ENCODE measurements at regions not wholly inside any gene's neighbourhood (a gene's known extent, or its start where the extent isn't known, plus 50 kb on each side); places are given as distances from the start of the nearest gene placed in this dataset.

DNA sequence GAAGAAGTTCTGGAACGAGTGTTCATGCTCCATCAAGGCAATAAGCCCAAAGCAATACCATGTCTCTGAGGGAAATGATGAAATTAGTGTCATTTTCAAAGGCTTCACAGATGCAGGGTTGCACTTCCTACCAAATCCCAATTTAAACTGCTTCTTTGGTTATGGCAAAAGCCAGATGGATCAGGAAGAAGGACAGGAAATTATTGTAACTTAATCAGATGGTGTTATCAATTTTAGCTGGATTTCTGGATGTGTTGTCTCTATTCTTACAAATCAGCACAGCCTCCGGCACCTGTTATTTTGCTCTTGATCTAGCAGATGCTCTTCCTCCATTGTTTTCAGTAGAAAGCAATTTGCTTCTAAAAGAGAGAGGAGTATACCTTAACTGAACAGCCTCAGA, 693.4 kb downstream of the SOCS6 start:
- POLR2A ChIA-PET, result no interaction called here
- Histone ChIP-seq H3K36me3 (ENCODE audit: control insufficient read depth, insufficient read depth, low read length) (no peaks in the 10 kb centered on the region), H3K9me3 (ENCODE audit: control insufficient read depth, insufficient read depth, low read depth, low read length) (no peaks in the 10 kb centered on the region), H3K27me3 (ENCODE audit: control insufficient read depth, insufficient read depth, low read length) (no peaks in the 10 kb centered on the region), H3K4me1 (ENCODE audit: control insufficient read depth, insufficient read depth, low read length) (no peaks in the 10 kb centered on the region), H3K4me3 (ENCODE audit: low read depth in 2 of 2, low read length in 2 of 2) (no peak overlapping the region), H3K27ac (ENCODE audit: low read length) (no peak overlapping the region)
- DNase-seq (ENCODE audit: low read depth, low spot score), result no peak
- CTCF ChIA-PET, result no interaction called here
- intact Hi-C loops (cut with micrococcal nuclease; ENCODE audit: unreplicated experiment), result no loop called here
- no peak for ATAC-seq
- in situ Hi-C loops (cut with HindIII; ENCODE audit: low pct_unique_long_range_greater_than_20kb, low sequenced_read_pairs), result no loop called here
- TF ChIP-seq TCF7L2 (IDR thresholded peaks at IDR 0.05; ENCODE audit: low read depth, low read length) (no peak), POLR2AphosphoS5 (IDR thresholded peaks at IDR 0.05; ENCODE audit: low read depth, low read length) (no peak), SIN3A (IDR thresholded peaks at IDR 0.05; ENCODE audit: borderline replicate concordance, insufficient read depth, low read depth, low read length) (no peak)
- TF ChIP-seq, protein P1, sequence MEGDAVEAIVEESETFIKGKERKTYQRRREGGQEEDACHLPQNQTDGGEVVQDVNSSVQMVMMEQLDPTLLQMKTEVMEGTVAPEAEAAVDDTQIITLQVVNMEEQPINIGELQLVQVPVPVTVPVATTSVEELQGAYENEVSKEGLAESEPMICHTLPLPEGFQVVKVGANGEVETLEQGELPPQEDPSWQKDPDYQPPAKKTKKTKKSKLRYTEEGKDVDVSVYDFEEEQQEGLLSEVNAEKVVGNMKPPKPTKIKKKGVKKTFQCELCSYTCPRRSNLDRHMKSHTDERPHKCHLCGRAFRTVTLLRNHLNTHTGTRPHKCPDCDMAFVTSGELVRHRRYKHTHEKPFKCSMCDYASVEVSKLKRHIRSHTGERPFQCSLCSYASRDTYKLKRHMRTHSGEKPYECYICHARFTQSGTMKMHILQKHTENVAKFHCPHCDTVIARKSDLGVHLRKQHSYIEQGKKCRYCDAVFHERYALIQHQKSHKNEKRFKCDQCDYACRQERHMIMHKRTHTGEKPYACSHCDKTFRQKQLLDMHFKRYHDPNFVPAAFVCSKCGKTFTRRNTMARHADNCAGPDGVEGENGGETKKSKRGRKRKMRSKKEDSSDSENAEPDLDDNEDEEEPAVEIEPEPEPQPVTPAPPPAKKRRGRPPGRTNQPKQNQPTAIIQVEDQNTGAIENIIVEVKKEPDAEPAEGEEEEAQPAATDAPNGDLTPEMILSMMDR (IDR thresholded peaks at IDR 0.05), result no peak
- TF ChIP-seq, protein P2, sequence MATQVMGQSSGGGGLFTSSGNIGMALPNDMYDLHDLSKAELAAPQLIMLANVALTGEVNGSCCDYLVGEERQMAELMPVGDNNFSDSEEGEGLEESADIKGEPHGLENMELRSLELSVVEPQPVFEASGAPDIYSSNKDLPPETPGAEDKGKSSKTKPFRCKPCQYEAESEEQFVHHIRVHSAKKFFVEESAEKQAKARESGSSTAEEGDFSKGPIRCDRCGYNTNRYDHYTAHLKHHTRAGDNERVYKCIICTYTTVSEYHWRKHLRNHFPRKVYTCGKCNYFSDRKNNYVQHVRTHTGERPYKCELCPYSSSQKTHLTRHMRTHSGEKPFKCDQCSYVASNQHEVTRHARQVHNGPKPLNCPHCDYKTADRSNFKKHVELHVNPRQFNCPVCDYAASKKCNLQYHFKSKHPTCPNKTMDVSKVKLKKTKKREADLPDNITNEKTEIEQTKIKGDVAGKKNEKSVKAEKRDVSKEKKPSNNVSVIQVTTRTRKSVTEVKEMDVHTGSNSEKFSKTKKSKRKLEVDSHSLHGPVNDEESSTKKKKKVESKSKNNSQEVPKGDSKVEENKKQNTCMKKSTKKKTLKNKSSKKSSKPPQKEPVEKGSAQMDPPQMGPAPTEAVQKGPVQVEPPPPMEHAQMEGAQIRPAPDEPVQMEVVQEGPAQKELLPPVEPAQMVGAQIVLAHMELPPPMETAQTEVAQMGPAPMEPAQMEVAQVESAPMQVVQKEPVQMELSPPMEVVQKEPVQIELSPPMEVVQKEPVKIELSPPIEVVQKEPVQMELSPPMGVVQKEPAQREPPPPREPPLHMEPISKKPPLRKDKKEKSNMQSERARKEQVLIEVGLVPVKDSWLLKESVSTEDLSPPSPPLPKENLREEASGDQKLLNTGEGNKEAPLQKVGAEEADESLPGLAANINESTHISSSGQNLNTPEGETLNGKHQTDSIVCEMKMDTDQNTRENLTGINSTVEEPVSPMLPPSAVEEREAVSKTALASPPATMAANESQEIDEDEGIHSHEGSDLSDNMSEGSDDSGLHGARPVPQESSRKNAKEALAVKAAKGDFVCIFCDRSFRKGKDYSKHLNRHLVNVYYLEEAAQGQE (IDR thresholded peaks at IDR 0.05; ENCODE audit: insufficient read depth in 1 of 2, low read depth in 2 of 2, low read length in 1 of 2), result no peak
- BruUV-seq (replicated peaks), result no TSS peak

DNA sequence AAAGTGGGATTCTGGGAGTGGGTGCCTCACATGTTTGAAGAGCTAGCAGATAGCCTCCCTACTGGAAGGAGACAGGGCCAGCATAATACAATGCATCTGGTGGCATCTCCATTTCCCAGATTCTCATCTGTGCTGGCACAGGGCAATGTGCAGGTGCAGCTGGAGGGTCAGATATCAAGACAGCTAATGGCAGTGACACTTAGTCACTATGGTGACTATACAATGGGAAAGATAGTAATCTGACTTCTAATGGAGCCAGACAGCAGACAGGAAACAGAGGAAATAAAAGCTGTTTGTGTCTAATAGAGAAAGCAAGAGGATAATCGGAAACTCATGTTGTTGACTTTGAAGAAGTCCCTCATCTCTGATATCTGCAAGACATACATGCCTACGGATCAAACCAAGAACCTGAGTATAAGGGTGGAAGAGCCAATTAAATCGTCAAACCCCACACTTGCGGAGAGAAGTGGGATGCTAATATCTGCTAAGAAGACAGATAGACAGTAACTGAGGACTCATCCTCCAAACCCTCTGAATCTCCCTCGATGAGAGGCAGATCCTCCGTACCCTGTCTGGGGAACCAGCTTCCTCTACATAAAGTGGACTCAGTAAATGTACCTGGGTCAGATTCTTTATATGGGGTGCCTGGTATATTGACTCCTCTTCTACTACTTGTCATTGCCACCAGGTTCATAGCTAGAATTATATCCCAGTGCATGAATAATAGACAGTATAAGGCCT, 692.7 kb downstream of the SOCS6 start:
- ChIA-PET POLR2A (no interaction called here), CTCF (no interaction called here)

More for the DNA sequence above, 692.7 kb downstream of the SOCS6 start:
- ATAC-seq (no peak), DNase-seq (ENCODE audit: low read depth, low spot score) (no peak)
- H3K4me1 ChIP-seq (ENCODE audit: control insufficient read depth, insufficient read depth, low read length), result no peaks in the 10 kb centered on the region
- no TSS peak for BruUV-seq (replicated peaks)
- H3K9me3 ChIP-seq (ENCODE audit: control insufficient read depth, insufficient read depth, low read depth, low read length), result no peaks in the 10 kb centered on the region
- in situ Hi-C loops (cut with HindIII; ENCODE audit: low pct_unique_long_range_greater_than_20kb, low sequenced_read_pairs) (no loop called here), intact Hi-C loops (cut with micrococcal nuclease; ENCODE audit: unreplicated experiment) (no loop called here)
- no peaks in the 10 kb centered on the region for H3K27me3 ChIP-seq (ENCODE audit: control insufficient read depth, insufficient read depth, low read length)
- no peaks in the 10 kb centered on the region for H3K36me3 ChIP-seq (ENCODE audit: control insufficient read depth, insufficient read depth, low read length)
- no peak overlapping the region for H3K27ac ChIP-seq (ENCODE audit: low read length)
- no peak overlapping the region for H3K4me3 ChIP-seq (ENCODE audit: low read depth in 2 of 2, low read length in 2 of 2)
- no peak for TF ChIP-seq SIN3A (IDR thresholded peaks at IDR 0.05; ENCODE audit: borderline replicate concordance, insufficient read depth, low read depth, low read length)
- TF ChIP-seq, protein P1 (IDR thresholded peaks at IDR 0.05), result no peak
- TF ChIP-seq POLR2AphosphoS5 (IDR thresholded peaks at IDR 0.05; ENCODE audit: low read depth, low read length), result no peak
- TF ChIP-seq, protein P2 (IDR thresholded peaks at IDR 0.05; ENCODE audit: insufficient read depth in 1 of 2, low read depth in 2 of 2, low read length in 1 of 2), result no peak
- TF ChIP-seq TCF7L2 (IDR thresholded peaks at IDR 0.05; ENCODE audit: low read depth, low read length), result no peak
